NOMO-1 (cell line): ENCODE measurements at regions not wholly inside any gene's neighbourhood (a gene's known extent, or its start where the extent isn't known, plus 50 kb on each side); places are given as distances from the start of the nearest gene placed in this dataset.

Experiments used
- DNase-seq, 2 experiments: peaks; one replicate each; lab custom pipeline; 2025; ENCODE audit not compliant: unreplicated experiment in 2 of 2; lab: John Stamatoyannopoulos, UW

GRCh38 chr9:84125046-84125445, 144.4 kb downstream of the RMI1 start:
- no peak for DNase-seq

- no peak for DNase-seq
These were observed 148.9 kb downstream of the RMI1 start for GRCh38 chr9:84129529-84129928.

- no peak for DNase-seq
These were observed 155.7 kb downstream of the RMI1 start for GRCh38 chr9:84136119-84136868.

GRCh38 chr9:84137968-84138367, 157.4 kb downstream of the RMI1 start:
- DNase-seq = no peak

GRCh38 chr9:84138541-84138940, 157.9 kb downstream of the RMI1 start:
- no peak for DNase-seq

GRCh38 chr9:84139296-84140070, 158.9 kb downstream of the RMI1 start:
- peak in 1 of 2 experiments; percentile 47 for DNase-seq

GRCh38 chr9:84140535-84141101, 160.0 kb downstream of the RMI1 start:
- peak in 1 of 2 experiments; percentile 3 for DNase-seq

GRCh38 chr9:84141741-84142370, 161.3 kb downstream of the RMI1 start:
- no peak for DNase-seq

GRCh38 chr9:84145031-84145430, 164.4 kb downstream of the RMI1 start:
- DNase-seq = no peak

- no peak for DNase-seq
These were observed 165.2 kb downstream of the RMI1 start for GRCh38 chr9:84145780-84146179.

- DNase-seq = peak in 1 of 2 experiments; percentile 3
These were observed 166.5 kb downstream of the RMI1 start for GRCh38 chr9:84146893-84147710.

GRCh38 chr9:84151236-84151635, 170.6 kb downstream of the RMI1 start:
- no peak for DNase-seq

GRCh38 chr9:84151640-84152039, 171.0 kb downstream of the RMI1 start:
- DNase-seq = no peak

- no peak for DNase-seq
These were observed 171.6 kb downstream of the RMI1 start for GRCh38 chr9:84152204-84152603.

GRCh38 chr9:84153885-84154284, 173.3 kb downstream of the RMI1 start:
- no peak for DNase-seq

- no peak for DNase-seq
These were observed 173.7 kb downstream of the RMI1 start for GRCh38 chr9:84154320-84154719.

- DNase-seq = no peak
These were observed 177.4 kb downstream of the SLC28A3 start for GRCh38 chr9:84163052-84163650.

GRCh38 chr9:84166891-84167290, 173.7 kb downstream of the SLC28A3 start:
- DNase-seq = no peak

GRCh38 chr9:84169240-84169639, 171.3 kb downstream of the SLC28A3 start:
- DNase-seq = no peak

GRCh38 chr9:84170521-84171141, 169.9 kb downstream of the SLC28A3 start:
- DNase-seq = no peak
